Inflammatory macrophage (primary cell): ENCODE measurements at regions not wholly inside any gene's neighbourhood (a gene's known extent, or its start where the extent isn't known, plus 50 kb on each side); places are given as distances from the start of the nearest gene placed in this dataset.

Source experiments
- DNase-seq, 2 donors: peaks; one replicate each; pipeline ENCODE4 v3.0.0-alpha.2; 2020 to 2022

GRCh38 chr21:40990366-40990765, 143.4 kb upstream of the DSCAM start:
- no peak for DNase-seq

GRCh38 chr21:40997831-40998230, 150.9 kb upstream of the DSCAM start:
- no peak for DNase-seq

- DNase-seq = no peak
Observed at GRCh38 chr21:41000838-41001237, 153.9 kb upstream of the DSCAM start.

GRCh38 chr21:41006636-41007035, 159.7 kb upstream of the DSCAM start:
- DNase-seq = no peak

GRCh38 chr21:41008351-41008750, 159.6 kb upstream of the BACE2 start:
- no peak for DNase-seq

GRCh38 chr21:41008974-41009373, 159.0 kb upstream of the BACE2 start:
- peak in 1 of 2 donors; percentile 35 for DNase-seq

- DNase-seq = no peak
Observed at GRCh38 chr21:41009398-41010100, 158.4 kb upstream of the BACE2 start.

- no peak for DNase-seq
Observed at GRCh38 chr21:41010101-41010435, 157.9 kb upstream of the BACE2 start.

- DNase-seq = no peak
Observed at GRCh38 chr21:41011098-41011731, 156.7 kb upstream of the BACE2 start.

GRCh38 chr21:41011951-41012366, 156.0 kb upstream of the BACE2 start:
- DNase-seq = no peak

GRCh38 chr21:41012425-41012824, 155.5 kb upstream of the BACE2 start:
- DNase-seq = no peak

GRCh38 chr21:41016472-41016871, 151.5 kb upstream of the BACE2 start:
- no peak for DNase-seq

- DNase-seq = no peak
Observed at GRCh38 chr21:41018431-41018830, 149.5 kb upstream of the BACE2 start.

GRCh38 chr21:41023936-41024335, 144.0 kb upstream of the BACE2 start:
- DNase-seq = no peak

GRCh38 chr21:41024341-41024740, 143.6 kb upstream of the BACE2 start:
- no peak for DNase-seq

GRCh38 chr21:41024746-41025254, 143.2 kb upstream of the BACE2 start:
- DNase-seq = no peak

- DNase-seq = no peak
Observed at GRCh38 chr21:41029571-41029970, 138.4 kb upstream of the BACE2 start.

GRCh38 chr21:41031701-41032220, 136.2 kb upstream of the BACE2 start:
- DNase-seq = no peak

- no peak for DNase-seq
Observed at GRCh38 chr21:41032541-41032940, 135.4 kb upstream of the BACE2 start.

GRCh38 chr21:41037212-41037611, 130.7 kb upstream of the BACE2 start:
- DNase-seq = no peak

GRCh38 chr21:41037936-41038335, 130.0 kb upstream of the BACE2 start:
- DNase-seq = no peak

- peak; percentile 10 for DNase-seq
Observed at GRCh38 chr21:41043014-41043413, 124.9 kb upstream of the BACE2 start.

- no peak for DNase-seq
Observed at GRCh38 chr21:41045534-41046268, 122.3 kb upstream of the BACE2 start.

- no peak for DNase-seq
Observed at GRCh38 chr21:41048145-41048544, 119.8 kb upstream of the BACE2 start.
